ENCODE measurements at regions not wholly inside any gene's neighbourhood (a gene's known extent, or its start where the extent isn't known, plus 50 kb on each side); places are given as distances from the start of the nearest gene placed in this dataset.
"Not testable (repeated sequence)": the region's sequence is repeated elsewhere in the genome, so short reads cannot be mapped to it uniquely, and the experiment has no call there.

- DNase-seq (ENCODE audit: low read depth in 1 of 2, low spot score in 1 of 2), result no peak
- TF ChIP-seq JUND (IDR thresholded peaks at IDR 0.05; ENCODE audit: low read depth), result no peak
- in situ Hi-C loops (cut with HindIII; ENCODE audit: low pct_unique_long_range_greater_than_20kb, low sequenced_read_pairs), result no loop called here
Observed at GRCh38 chr20:12936524-12936923, 72.2 kb upstream of the SPTLC3 start.

- no peak for DNase-seq (ENCODE audit: low read depth in 1 of 2, low spot score in 1 of 2)
- in situ Hi-C loops (cut with HindIII; ENCODE audit: low pct_unique_long_range_greater_than_20kb, low sequenced_read_pairs), result no loop called here
Observed at GRCh38 chr20:12941025-12941424, 67.7 kb upstream of the SPTLC3 start.

GRCh38 chr20:12942123-12942522, 66.6 kb upstream of the SPTLC3 start:
- TF ChIP-seq JUND (IDR thresholded peaks at IDR 0.05; ENCODE audit: low read depth), result no peak
- DNase-seq (ENCODE audit: low read depth in 1 of 2, low spot score in 1 of 2), result no peak
- in situ Hi-C loops (cut with HindIII; ENCODE audit: low pct_unique_long_range_greater_than_20kb, low sequenced_read_pairs), result no loop called here

More at GRCh38 chr20:12941025-12941424, 67.7 kb upstream of the SPTLC3 start:
- no peak for TF ChIP-seq JUND (IDR thresholded peaks at IDR 0.05; ENCODE audit: low read depth)

GRCh38 chr20:12946789-12947188, 62.0 kb upstream of the SPTLC3 start:
- in situ Hi-C loops (cut with HindIII; ENCODE audit: low pct_unique_long_range_greater_than_20kb, low sequenced_read_pairs), result no loop called here
- no peak for TF ChIP-seq JUND (IDR thresholded peaks at IDR 0.05; ENCODE audit: low read depth)
- DNase-seq (ENCODE audit: low read depth in 1 of 2, low spot score in 1 of 2), result no peak

GRCh38 chr20:12947691-12948090, 61.1 kb upstream of the SPTLC3 start:
- in situ Hi-C loops (cut with HindIII; ENCODE audit: low pct_unique_long_range_greater_than_20kb, low sequenced_read_pairs), result no loop called here
- TF ChIP-seq JUND (IDR thresholded peaks at IDR 0.05; ENCODE audit: low read depth), result no peak
- DNase-seq (ENCODE audit: low read depth in 1 of 2, low spot score in 1 of 2), result no peak

GRCh38 chr20:12949429-12949980, 59.3 kb upstream of the SPTLC3 start:
- in situ Hi-C loops (cut with HindIII; ENCODE audit: low pct_unique_long_range_greater_than_20kb, low sequenced_read_pairs), result no loop called here
- no peak for DNase-seq (ENCODE audit: low read depth in 1 of 2, low spot score in 1 of 2)
- no peak for TF ChIP-seq JUND (IDR thresholded peaks at IDR 0.05; ENCODE audit: low read depth)

GRCh38 chr20:12954254-12954653, 54.5 kb upstream of the SPTLC3 start:
- in situ Hi-C loops (cut with HindIII; ENCODE audit: low pct_unique_long_range_greater_than_20kb, low sequenced_read_pairs); DNase-seq (ENCODE audit: low read depth in 1 of 2, low spot score in 1 of 2): not testable (repeated sequence)

- TF ChIP-seq JUND (IDR thresholded peaks at IDR 0.05; ENCODE audit: low read depth), result no peak
- in situ Hi-C loops (cut with HindIII; ENCODE audit: low pct_unique_long_range_greater_than_20kb, low sequenced_read_pairs), result no loop called here
- no peak for DNase-seq (ENCODE audit: low read depth in 1 of 2, low spot score in 1 of 2)
Observed at GRCh38 chr20:12955611-12956010, 53.2 kb upstream of the SPTLC3 start.

GRCh38 chr20:12956303-12956702, 52.5 kb upstream of the SPTLC3 start:
- no peak for TF ChIP-seq JUND (IDR thresholded peaks at IDR 0.05; ENCODE audit: low read depth)
- in situ Hi-C loops (cut with HindIII; ENCODE audit: low pct_unique_long_range_greater_than_20kb, low sequenced_read_pairs), result no loop called here
- no peak for DNase-seq (ENCODE audit: low read depth in 1 of 2, low spot score in 1 of 2)

- TF ChIP-seq JUND (IDR thresholded peaks at IDR 0.05; ENCODE audit: low read depth), result no peak
- in situ Hi-C loops (cut with HindIII; ENCODE audit: low pct_unique_long_range_greater_than_20kb, low sequenced_read_pairs), result no loop called here
- DNase-seq (ENCODE audit: low read depth in 1 of 2, low spot score in 1 of 2), result no peak
Observed at GRCh38 chr20:12957968-12958367, 50.8 kb upstream of the SPTLC3 start.
